WTC11 (cell line): ENCODE measurements at regions not wholly inside any gene's neighbourhood (a gene's known extent, or its start where the extent isn't known, plus 50 kb on each side); places are given as distances from the start of the nearest gene placed in this dataset.

Source experiments
- CREB1 ChIP-seq: sonication (generic); formaldehyde crosslinking; IDR thresholded peaks from 2 replicates; pipeline ENCODE4 v1.8.0; 2023; ENCODE audit warnings: mild to moderate bottlenecking, missing genetic modification reagents
- CTCF ChIP-seq: fragments of 200-600 bp; IDR thresholded peaks from 2 replicates; pipeline ENCODE4 v1.8.0; 2022; ENCODE audit warnings: antibody characterized with exemption
- ETV6 ChIP-seq: sonication (generic); formaldehyde crosslinking; IDR thresholded peaks from 2 replicates; pipeline ENCODE4 v1.8.1; 2022; ENCODE audit warnings: mild to moderate bottlenecking, missing genetic modification reagents
- IRF2 ChIP-seq: sonication (generic); formaldehyde crosslinking; IDR thresholded peaks from 2 replicates; pipeline ENCODE4 v1.8.0; 2022; ENCODE audit warnings: low read depth, missing genetic modification reagents, borderline replicate concordance
- MAX ChIP-seq: sonication (generic); formaldehyde crosslinking; IDR thresholded peaks from 2 replicates; pipeline ENCODE4 v1.8.0; 2022; ENCODE audit warnings: mild to moderate bottlenecking, missing genetic modification reagents
- ZNF425 ChIP-seq: fragments of 250-450 bp; sonication (Bioruptor Pico); conservative IDR thresholded peaks from 2 replicates; pipeline ENCODE4 v1.9.0; 2021; ENCODE audit warnings: mild to moderate bottlenecking

GRCh38 chrX:69389101-69389501 lies 115.0 kb upstream of the NALF2 start:
- TF ChIP-seq MAX = no peak
- no peak for TF ChIP-seq CTCF
- no peak for TF ChIP-seq CREB1 (CRISPR knock-in tag)
- no peak for TF ChIP-seq ETV6 (CRISPR knock-in tag)
- no peak for TF ChIP-seq IRF2 (CRISPR knock-in tag)
- TF ChIP-seq ZNF425 (CRISPR knock-in tag) = no peak
